ENCODE measurements at regions not wholly inside any gene's neighbourhood (a gene's known extent, or its start where the extent isn't known, plus 50 kb on each side); places are given as distances from the start of the nearest gene placed in this dataset.

GRCh38 chr6:1103945-1104623 lies 207.8 kb upstream of the FOXQ1 start:
- TF ChIP-seq EZH2 (IDR thresholded peaks at IDR 0.05; ENCODE audit: insufficient read depth, poor library complexity, severe bottlenecking) (no peak), EZH2phosphoT487 (IDR thresholded peaks at IDR 0.05; ENCODE audit: insufficient read depth, low read depth) (no peak)

All from GM23248 (cell line).